Calu3 (cell line): ENCODE measurements at regions not wholly inside any gene's neighbourhood (a gene's known extent, or its start where the extent isn't known, plus 50 kb on each side); places are given as distances from the start of the nearest gene placed in this dataset.
A peak's percentile ranks its signal among the peaks of the same experiment; 100 is the strongest.
"Not testable (repeated sequence)": the region's sequence is repeated elsewhere in the genome, so short reads cannot be mapped to it uniquely, and the experiment has no call there.

Experiments
- BruUV-seq: library from RNA; stranded (reverse); fragments of 400-500 nt; replicated peaks from 2 replicates; lab custom pipeline; 2021; lab: Mats Ljungman, UMichigan
- CTCF ChIA-PET: fragments of 300-600 bp; sonication (Branson Sonifier 250); formaldehyde crosslinking; loops from one replicate; lab custom pipeline; 2022; ENCODE audit warnings: antibody characterized with exemption; lab: Charles Lee
- DNase-seq: peaks from one replicate; pipeline ENCODE4 v3.0.0; 2022
- H3K27ac Mint-ChIP-seq: one replicate; pipeline ENCODE4 v1.8.0; 2022; ENCODE audit warnings: mixed read lengths; ENCODE audit not compliant: unreplicated experiment
- H3K27me3 Mint-ChIP-seq: one replicate; pipeline ENCODE4 v1.8.0; 2022; ENCODE audit warnings: mixed read lengths; ENCODE audit not compliant: unreplicated experiment
- H3K36me3 Mint-ChIP-seq: one replicate; pipeline ENCODE4 v1.8.0; 2022; ENCODE audit warnings: mild to moderate bottlenecking, moderate library complexity, mixed read lengths; ENCODE audit not compliant: insufficient read depth, unreplicated experiment
- H3K4me1 Mint-ChIP-seq: one replicate; pipeline ENCODE4 v1.8.0; 2022; ENCODE audit warnings: mild to moderate bottlenecking, low read depth, mixed read lengths; ENCODE audit not compliant: unreplicated experiment
- H3K4me3 Mint-ChIP-seq: one replicate; pipeline ENCODE4 v1.8.0; 2022; ENCODE audit warnings: mild to moderate bottlenecking, low read depth, moderate library complexity, mixed read lengths; ENCODE audit not compliant: unreplicated experiment
- H3K9me3 Mint-ChIP-seq: one replicate; pipeline ENCODE4 v1.8.0; 2022; ENCODE audit warnings: low read depth, mixed read lengths; ENCODE audit not compliant: unreplicated experiment
- intact Hi-C: fragments of 100-400 bp; cut with micrococcal nuclease; formaldehyde crosslinking; loops from one replicate; pipeline ENCODE4 v1.10.0; 2022; ENCODE audit not compliant: unreplicated experiment
- TF ChIP-seq, protein P1 (sequence below): fragments of 200-600 bp; IDR thresholded peaks from one replicate; pipeline ENCODE4 v1.8.0; 2022; ENCODE audit warnings: antibody characterized with exemption; ENCODE audit not compliant: unreplicated experiment

DNA sequence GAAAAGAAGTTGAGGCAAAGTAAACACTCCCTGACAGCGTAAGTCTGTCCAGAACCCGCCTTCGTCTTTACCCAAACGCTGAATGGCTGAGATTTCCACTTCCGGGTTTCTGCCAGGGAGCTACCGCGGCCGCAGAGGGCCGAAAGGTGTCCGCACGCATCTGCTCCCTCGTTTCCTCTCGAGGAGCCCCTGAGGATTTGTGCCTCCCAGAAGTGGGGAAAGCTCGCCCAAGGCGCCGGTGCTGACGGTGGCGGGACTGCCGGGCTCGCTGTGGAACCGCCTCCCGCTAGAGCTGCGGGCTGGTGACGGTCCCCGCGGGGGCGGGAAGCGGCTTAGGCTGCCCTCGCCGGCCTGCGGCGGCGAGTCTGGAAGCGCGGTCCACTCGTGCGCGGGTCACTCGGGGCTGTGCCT lies 1760.2 kb upstream of the DEFB115 start:
- Mint-ChIP-seq H3K9me3 (peaks cover 11% of the 10 kb centered on the region), H3K4me3 (no peak overlapping the region), H3K36me3 (no peaks in the 10 kb centered on the region), H3K4me1 (no peaks in the 10 kb centered on the region), H3K27ac (no peak overlapping the region), H3K27me3 (no peaks in the 10 kb centered on the region)
- CTCF ChIA-PET = no interaction called here
- no peak for DNase-seq
- no TSS peak for BruUV-seq
- TF ChIP-seq, protein P1, sequence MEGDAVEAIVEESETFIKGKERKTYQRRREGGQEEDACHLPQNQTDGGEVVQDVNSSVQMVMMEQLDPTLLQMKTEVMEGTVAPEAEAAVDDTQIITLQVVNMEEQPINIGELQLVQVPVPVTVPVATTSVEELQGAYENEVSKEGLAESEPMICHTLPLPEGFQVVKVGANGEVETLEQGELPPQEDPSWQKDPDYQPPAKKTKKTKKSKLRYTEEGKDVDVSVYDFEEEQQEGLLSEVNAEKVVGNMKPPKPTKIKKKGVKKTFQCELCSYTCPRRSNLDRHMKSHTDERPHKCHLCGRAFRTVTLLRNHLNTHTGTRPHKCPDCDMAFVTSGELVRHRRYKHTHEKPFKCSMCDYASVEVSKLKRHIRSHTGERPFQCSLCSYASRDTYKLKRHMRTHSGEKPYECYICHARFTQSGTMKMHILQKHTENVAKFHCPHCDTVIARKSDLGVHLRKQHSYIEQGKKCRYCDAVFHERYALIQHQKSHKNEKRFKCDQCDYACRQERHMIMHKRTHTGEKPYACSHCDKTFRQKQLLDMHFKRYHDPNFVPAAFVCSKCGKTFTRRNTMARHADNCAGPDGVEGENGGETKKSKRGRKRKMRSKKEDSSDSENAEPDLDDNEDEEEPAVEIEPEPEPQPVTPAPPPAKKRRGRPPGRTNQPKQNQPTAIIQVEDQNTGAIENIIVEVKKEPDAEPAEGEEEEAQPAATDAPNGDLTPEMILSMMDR = no peak
- intact Hi-C loops = no loop called here

DNA sequence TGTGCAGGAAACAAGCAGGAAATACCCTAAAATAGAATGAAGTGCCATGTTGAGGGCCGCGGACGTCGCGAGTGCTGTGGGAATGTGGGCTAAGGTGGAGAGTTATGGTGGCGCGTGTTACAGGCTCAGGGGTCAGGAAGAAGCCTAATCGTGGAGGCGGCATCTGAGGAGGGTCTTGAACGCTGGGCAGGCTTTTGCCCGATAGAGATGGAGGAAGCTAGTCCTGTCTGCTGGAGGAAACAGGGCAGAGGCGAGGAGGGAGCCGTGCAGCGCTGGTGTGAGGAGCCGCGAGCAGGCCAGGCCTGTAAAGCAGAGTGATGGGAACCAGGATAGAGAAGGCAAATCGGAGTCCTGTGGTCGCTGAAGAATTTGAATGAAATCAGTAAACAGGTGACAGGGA lies 1759.8 kb upstream of the DEFB115 start:
- BruUV-seq, CTCF ChIA-PET, H3K27ac Mint-ChIP-seq, H3K27me3 Mint-ChIP-seq, H3K4me1 Mint-ChIP-seq, H3K36me3 Mint-ChIP-seq, intact Hi-C loops, H3K4me3 Mint-ChIP-seq, DNase-seq: not testable (repeated sequence)
- peaks cover 11% of the 10 kb centered on the region for H3K9me3 Mint-ChIP-seq

DNA sequence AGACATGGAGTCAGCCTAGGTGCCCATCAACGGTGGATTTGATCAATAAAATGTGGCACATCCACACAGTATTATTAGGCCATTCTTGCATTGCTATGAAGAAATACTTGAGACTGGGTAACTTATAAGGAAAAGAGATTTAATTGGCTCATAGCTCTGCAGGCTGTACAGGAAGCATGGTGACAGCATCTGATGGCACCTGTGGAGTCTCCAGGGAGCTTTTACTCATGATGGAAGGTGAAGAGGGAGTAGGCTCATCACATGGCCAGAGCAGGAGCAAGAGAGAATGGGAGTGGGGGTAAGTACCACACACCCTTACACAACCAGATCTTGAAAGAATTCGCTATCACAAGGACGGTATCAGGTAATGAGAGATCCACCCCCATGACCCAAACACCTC lies 1756.7 kb upstream of the DEFB115 start:
- H3K27me3 Mint-ChIP-seq, H3K36me3 Mint-ChIP-seq, H3K4me3 Mint-ChIP-seq, H3K27ac Mint-ChIP-seq, DNase-seq, intact Hi-C loops, CTCF ChIA-PET, H3K4me1 Mint-ChIP-seq, BruUV-seq: not testable (repeated sequence)
- peaks cover 11% of the 10 kb centered on the region for H3K9me3 Mint-ChIP-seq

DNA sequence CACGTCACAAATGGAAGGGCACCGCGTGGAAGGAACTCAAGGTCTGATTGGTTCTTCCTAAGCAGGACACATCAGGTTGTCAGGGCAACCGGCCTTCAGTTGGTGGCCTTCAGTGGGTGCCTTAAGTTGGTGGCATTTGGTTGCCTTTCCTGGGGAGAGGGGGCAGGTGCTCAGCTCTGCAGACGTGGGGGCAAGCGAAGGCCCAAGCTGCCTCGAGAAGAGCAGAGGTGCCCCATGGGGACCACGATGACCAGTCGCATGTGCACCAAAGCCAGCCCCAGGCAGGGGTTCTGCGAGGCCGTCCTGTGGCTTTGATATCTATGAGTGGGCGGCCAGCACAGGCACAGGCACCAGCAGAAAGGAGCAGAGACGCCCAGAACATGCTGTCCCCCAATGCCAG lies 1742.8 kb upstream of the DEFB115 start:
- H3K27me3 Mint-ChIP-seq, H3K9me3 Mint-ChIP-seq, intact Hi-C loops, H3K36me3 Mint-ChIP-seq, H3K27ac Mint-ChIP-seq, BruUV-seq, DNase-seq, H3K4me3 Mint-ChIP-seq, CTCF ChIA-PET, H3K4me1 Mint-ChIP-seq: not testable (repeated sequence)

DNA sequence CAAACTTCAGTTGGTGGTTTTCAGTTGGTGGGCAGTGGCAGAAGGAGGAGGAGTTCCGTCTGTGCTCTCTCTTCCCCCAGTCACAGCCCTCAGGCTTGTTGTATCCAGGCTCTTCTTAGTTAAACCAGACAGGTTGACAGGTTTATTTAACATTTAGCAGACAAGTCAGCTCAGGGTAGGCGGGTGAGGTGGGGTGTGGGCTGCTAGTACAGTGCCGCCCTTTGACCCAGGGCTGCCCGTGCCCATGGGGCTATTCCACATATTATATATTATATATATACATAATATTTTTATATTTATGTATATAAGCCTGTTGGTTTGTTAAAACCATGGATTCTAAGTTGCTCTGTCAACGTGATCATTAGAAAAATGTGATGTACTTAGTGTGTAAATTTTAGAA lies 1740.6 kb upstream of the DEFB115 start:
- H3K36me3 Mint-ChIP-seq, H3K27me3 Mint-ChIP-seq, CTCF ChIA-PET, DNase-seq, H3K27ac Mint-ChIP-seq, H3K4me1 Mint-ChIP-seq, H3K9me3 Mint-ChIP-seq, BruUV-seq, H3K4me3 Mint-ChIP-seq, intact Hi-C loops: not testable (repeated sequence)

DNA sequence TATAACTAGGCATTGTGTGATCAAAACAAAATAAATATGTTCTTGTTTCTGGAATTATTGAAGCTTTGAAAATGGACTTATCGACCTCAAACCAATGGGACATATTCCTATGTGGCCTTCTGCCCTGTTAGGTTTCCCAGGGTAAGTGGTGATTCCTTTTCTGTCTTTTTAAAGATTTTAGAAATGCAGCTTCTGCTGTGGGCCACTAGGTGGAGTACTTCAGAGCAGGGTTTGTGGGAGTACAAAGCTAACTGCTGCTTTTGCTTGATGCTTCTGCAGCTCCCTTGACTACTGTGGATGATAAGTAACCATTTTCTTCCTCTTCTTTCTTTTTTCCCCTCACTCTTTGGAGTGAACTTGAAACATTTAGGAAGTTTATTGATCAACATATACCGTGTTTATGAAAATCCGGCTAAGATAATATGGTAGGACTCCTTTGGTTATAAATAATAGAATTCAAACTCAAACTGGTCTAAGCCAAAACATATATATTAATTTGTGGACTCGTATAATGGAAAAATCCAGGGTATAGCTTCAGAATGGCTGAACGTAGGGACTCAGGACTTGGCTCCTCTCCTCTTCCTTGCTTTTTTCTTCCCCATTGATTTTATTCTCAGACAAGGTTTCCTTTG lies 1737.7 kb upstream of the DEFB115 start:
- H3K27me3 Mint-ChIP-seq, CTCF ChIA-PET, H3K27ac Mint-ChIP-seq, H3K4me1 Mint-ChIP-seq, H3K36me3 Mint-ChIP-seq, BruUV-seq, H3K4me3 Mint-ChIP-seq, H3K9me3 Mint-ChIP-seq, intact Hi-C loops, DNase-seq: not testable (repeated sequence)

DNA sequence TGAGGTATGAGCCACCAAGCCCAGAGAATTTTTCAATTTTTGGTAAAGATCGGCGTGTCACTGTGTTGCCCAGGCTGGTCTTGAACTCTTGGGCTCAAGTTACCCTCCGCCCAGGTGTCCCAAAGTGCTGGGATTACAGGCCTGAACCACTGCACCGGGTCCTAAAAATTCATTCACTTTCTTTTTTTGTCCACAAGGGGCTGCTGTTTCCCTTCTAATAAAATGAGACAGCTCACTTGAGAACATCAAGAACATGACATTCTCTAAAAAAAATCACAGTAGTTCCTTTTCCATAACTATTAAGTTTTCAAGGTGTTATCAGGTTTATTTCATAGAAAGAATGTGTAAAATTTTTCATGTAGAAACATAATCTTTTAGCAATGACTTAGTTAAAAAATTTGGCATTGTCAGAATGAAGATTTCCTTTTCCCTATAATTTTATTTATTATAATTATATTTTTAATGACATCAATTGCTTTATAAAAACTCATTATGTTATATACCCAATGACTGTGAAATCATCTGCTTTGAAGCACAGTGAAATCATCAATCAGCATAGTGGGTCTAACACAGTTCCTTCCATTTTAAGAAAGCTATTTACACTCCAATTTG lies 1723.8 kb upstream of the DEFB115 start:
- H3K4me1 Mint-ChIP-seq, H3K27ac Mint-ChIP-seq, BruUV-seq, H3K27me3 Mint-ChIP-seq, intact Hi-C loops, H3K9me3 Mint-ChIP-seq, H3K36me3 Mint-ChIP-seq, H3K4me3 Mint-ChIP-seq: not testable (repeated sequence)
- DNase-seq = peak; percentile 9
- CTCF ChIA-PET = interaction anchor here (0.9 kb wide), 1 partner anchor 1727 kb away, joined by 4 read pairs; no protein-coding TSS in a partner anchor

DNA sequence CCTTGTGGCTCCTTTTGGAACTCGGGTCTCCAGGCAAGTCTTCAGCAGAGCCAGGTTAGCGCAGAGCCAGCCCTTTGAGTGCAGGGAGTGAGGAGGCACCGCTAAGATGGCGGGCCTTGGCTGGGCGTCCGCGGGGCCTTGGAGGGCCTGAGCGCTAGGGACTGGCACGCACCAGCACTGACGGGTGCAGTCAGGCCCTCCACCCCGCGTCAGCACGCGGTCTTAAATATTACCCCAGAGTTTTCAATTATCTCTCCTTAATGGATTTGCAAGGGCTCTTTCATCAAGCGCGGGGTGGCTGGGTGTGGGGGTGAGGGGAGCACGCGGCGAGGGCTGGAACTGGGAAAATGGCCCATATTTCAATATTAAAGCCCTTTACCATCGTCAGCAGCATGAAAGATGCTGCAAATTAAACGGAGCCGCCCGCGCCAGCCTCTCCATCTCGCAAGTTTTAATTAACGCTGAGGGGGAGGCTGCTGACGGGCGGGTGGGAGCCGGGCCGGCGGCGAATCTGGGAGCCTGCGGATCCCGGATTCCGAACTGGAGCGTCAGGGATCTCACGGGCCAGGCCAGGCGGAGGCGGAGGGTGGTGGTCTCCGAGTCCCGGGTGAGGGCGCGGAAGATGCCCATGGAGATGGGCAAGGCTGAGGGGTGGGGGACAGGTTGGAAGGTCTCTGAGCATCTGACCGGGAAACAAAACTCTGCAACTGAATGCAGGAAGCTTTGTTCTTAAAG lies 1690.4 kb upstream of the DEFB115 start:
- H3K27me3 Mint-ChIP-seq, CTCF ChIA-PET, H3K4me3 Mint-ChIP-seq, intact Hi-C loops, H3K9me3 Mint-ChIP-seq, H3K36me3 Mint-ChIP-seq, H3K27ac Mint-ChIP-seq, BruUV-seq, DNase-seq, H3K4me1 Mint-ChIP-seq: not testable (repeated sequence)

DNA sequence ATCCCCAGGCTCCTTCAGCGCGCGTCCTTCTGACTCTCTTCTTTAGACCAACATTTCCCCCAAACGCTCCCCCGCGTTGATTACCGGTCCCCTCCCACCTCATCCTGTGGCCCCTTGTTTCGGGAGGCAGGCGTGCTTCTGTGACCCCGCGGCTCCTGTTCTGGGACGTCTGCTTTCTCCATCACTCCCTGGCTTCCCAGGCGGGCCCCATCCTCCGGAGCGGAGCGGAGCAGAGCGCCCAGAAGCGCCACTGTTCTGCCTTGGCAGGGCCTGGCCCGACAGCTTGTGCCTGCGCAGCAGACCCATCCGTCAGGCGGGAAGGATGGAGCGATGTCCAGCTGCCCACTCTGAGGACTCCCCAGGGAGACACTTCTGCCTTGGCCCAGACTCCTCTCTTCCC lies 1689.8 kb upstream of the DEFB115 start:
- intact Hi-C loops, H3K27ac Mint-ChIP-seq, H3K4me3 Mint-ChIP-seq, DNase-seq, H3K36me3 Mint-ChIP-seq, CTCF ChIA-PET, BruUV-seq, H3K27me3 Mint-ChIP-seq, H3K4me1 Mint-ChIP-seq, H3K9me3 Mint-ChIP-seq: not testable (repeated sequence)
